Esophagus (tissue), 2 donors: ENCODE measurements at regions not wholly inside any gene's neighbourhood (a gene's known extent, or its start where the extent isn't known, plus 50 kb on each side); places are given as distances from the start of the nearest gene placed in this dataset.

Experiments
- H3K27ac ChIP-seq, 2 donors: one replicate each; pipeline ENCODE4 v1.5.1; 2013; ENCODE audit warnings: low read depth in 2 of 2, mild to moderate bottlenecking in 2 of 2, inconsistent platforms in 1 of 2, low read length in 1 of 2, moderate library complexity in 1 of 2
- H3K27me3 ChIP-seq, 2 donors: one replicate each; pipeline ENCODE4 v1.6.1; 2013; ENCODE audit warnings: low read length in 2 of 2, control low read depth in 1 of 2, mild to moderate bottlenecking in 1 of 2; ENCODE audit not compliant: insufficient read depth in 2 of 2, control insufficient read depth in 1 of 2
- H3K36me3 ChIP-seq, 2 donors: one replicate each; pipeline ENCODE4 v1.6.1; 2013; ENCODE audit warnings: low read length in 1 of 2; ENCODE audit not compliant: control insufficient read depth in 2 of 2, insufficient read depth in 2 of 2
- H3K4me1 ChIP-seq, 2 donors: one replicate each; pipeline ENCODE4 v1.6.1; 2013; ENCODE audit warnings: low read length in 1 of 2; ENCODE audit not compliant: control insufficient read depth in 2 of 2, insufficient read depth in 2 of 2
- H3K4me3 ChIP-seq, 2 donors: one replicate each; pipeline ENCODE4 v1.5.1; 2013; ENCODE audit warnings: low read length in 2 of 2, mild to moderate bottlenecking in 2 of 2, low read depth in 1 of 2, moderate library complexity in 1 of 2
- H3K9me3 ChIP-seq, 2 donors: one replicate each; pipeline ENCODE4 v1.6.1; 2013; ENCODE audit warnings: mild to moderate bottlenecking in 2 of 2, low read depth in 1 of 2, low read length in 1 of 2, moderate library complexity in 1 of 2; ENCODE audit not compliant: control insufficient read depth in 2 of 2, insufficient read depth in 1 of 2
- WGBS, 2 donors: extraction: QIAGEN DNeasy Blood & Tissue Kit; methylation state at CpG; one replicate each; pipeline ENCODE4 v1.1.7; 2013; 5-methylcytosine and 5-hydroxymethylcytosine counted together
- donor health status: healthy with polysubstance abuse.
- donor health status: Bipolar disorder and iron deficiency.

DNA sequence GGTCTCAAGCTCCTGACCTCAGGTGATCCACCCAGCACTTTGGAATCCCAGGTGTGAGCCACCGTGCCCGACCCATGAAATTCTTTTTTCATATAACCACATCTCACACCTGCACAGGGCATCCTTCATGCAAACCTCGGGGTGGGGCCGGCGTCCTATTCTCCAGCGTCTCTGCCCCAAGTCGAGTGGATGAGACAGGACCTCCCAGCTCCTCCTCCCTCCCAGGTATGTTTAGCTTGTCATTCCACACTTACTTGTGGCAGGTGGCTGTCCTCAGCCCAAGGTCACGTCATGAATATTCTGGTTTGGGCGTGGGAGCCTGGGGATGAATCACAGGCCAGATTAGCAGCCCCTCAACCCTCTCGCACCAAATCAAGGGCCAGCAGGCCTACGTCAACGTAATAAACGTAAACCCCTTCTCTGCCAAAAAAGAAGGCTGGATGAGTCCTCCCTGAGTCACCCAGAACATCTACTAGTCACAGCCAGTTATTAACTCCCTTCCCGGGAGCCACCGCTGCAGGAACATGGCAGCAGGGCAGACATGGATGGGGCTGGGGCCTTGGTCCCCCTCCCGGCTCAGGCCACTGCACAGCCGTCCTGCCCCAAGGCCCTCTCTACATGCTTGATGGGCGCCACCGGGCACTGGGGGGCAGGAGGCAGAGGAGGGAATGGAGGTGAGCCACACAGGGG lies 91.7 kb downstream of the YTHDF1 start:
- H3K4me1 ChIP-seq: no peaks in the 10 kb centered on the region
- H3K27me3 ChIP-seq: no peaks in the 10 kb centered on the region
- no peak overlapping the region for H3K4me3 ChIP-seq
- H3K36me3 ChIP-seq: no peaks in the 10 kb centered on the region
- 77 to 79% methylated on average over 19 of the region's 19 CpGs for WGBS, 2 donors
- no peak overlapping the region for H3K27ac ChIP-seq
- H3K9me3 ChIP-seq: peaks cover 0 to 2% of the 10 kb centered on the region in 2 donors

DNA sequence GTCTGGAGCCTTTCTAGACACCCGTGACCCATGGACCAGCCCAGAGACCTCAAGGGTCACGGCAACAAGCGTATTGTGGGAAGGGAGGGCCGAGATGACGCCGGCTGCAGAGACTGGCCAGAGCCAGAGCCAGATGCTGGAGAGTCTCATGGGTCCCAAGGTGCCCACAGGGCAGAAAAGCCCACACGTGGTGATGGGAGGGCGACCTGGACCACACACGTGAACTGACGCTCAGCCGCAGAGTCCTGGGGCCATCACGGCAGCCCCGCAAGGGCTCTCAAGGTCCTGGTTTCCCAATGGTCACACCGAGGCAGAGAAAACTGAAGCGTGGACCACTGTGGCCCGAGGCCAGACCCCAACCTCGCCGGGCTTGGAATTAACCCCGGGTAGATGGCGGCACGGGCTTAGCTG lies 92.6 kb downstream of the YTHDF1 start:
- WGBS, 2 donors: 84 to 85% methylated on average over 21 of the region's 21 CpGs
- no peaks in the 10 kb centered on the region for H3K27me3 ChIP-seq

DNA sequence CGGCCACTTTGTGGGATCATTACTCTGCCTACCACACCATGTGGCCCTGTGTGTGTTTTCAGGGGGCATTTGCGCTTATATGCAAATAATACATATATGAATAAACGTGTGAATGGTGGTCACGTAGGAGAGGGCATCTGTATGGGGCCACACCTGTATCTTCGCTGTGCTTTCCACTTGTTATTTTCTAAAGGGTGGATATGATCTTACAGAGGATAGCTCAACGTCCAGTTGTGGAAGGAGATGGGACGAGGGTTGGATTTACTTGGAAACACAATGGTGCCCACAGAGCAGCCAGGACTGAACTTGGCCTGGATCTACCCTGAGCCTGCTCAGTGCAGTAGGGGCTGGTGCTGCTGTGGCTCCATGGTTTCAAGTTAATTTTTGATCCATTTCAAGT lies 93.3 kb downstream of the YTHDF1 start:
- Histone ChIP-seq H3K36me3 (no peaks in the 10 kb centered on the region), H3K4me3 (no peak overlapping the region), H3K27me3 (no peaks in the 10 kb centered on the region), H3K4me1 (no peaks in the 10 kb centered on the region), H3K9me3 (peaks cover 0 to 2% of the 10 kb centered on the region in 2 donors), H3K27ac (no peak overlapping the region)
- 72 to 73% methylated on average over 7 of the region's 7 CpGs for WGBS, 2 donors

More for the DNA sequence above, 92.6 kb downstream of the YTHDF1 start:
- Histone ChIP-seq H3K4me3 (no peak overlapping the region), H3K27ac (no peak overlapping the region), H3K36me3 (no peaks in the 10 kb centered on the region), H3K4me1 (no peaks in the 10 kb centered on the region), H3K9me3 (peaks cover 0 to 2% of the 10 kb centered on the region in 2 donors)

DNA sequence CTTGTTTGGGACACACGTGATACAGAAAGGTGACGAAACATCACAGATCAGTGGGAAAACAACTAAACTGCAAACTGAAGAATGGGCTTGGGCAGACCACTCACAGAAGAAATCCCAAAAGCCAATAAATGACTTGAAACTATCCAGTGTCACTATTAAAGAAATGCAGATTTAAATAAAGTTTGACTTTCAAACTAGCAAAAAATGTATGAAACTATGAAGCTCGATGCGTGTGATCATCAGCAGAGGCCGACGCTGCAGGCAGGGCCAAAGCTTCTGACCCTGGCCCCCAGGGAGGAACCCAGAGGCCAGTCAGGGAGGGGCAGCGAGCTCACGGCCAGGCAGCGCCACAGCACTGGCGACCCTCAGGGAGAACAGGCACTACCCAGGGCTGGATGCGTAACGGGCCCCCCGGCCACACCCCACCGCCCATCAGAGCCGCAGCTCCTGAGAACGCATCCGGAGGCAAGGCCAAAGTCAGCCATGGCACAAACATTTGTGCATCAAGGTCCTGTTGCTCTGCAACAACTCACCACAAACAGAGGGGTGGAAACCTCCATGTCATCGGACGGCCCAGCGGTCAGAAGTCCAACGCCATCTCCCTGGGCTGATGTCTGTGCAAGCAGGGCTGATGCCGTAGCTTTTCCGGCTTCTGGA lies 94.1 kb downstream of the YTHDF1 start:
- peaks cover 0 to 2% of the 10 kb centered on the region in 2 donors for H3K9me3 ChIP-seq
- no peak overlapping the region for H3K27ac ChIP-seq
- H3K4me3 ChIP-seq: no peak overlapping the region
- H3K4me1 ChIP-seq: no peaks in the 10 kb centered on the region
- WGBS, 2 donors: 79 to 81% methylated on average over 23 of the region's 23 CpGs
- no peaks in the 10 kb centered on the region for H3K27me3 ChIP-seq
- H3K36me3 ChIP-seq: no peaks in the 10 kb centered on the region

DNA sequence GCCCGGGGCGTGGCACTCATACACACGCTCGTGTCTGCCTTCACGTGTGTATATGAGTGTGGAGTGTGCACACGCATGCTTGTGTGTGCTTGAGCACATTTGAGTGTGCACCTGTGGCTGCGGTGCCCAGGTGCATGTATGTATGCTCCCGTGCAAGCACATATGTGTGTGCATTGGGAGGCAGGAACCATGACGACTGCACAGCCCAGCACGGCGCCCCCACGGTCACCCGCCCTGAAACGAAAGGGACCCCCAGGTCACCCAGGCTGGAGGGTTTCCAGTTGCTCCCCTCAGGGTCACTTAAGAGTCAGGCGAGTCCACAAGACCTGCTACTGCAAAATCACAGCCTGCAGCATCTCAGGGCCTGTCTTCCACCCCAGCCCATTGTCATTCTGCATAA lies 94.7 kb downstream of the YTHDF1 start:
- Histone ChIP-seq H3K27ac (no peak overlapping the region), H3K4me3 (no peak overlapping the region), H3K36me3 (no peaks in the 10 kb centered on the region), H3K9me3 (peaks cover 0 to 2% of the 10 kb centered on the region in 2 donors), H3K4me1 (no peaks in the 10 kb centered on the region), H3K27me3 (no peaks in the 10 kb centered on the region)
- 80 to 84% methylated on average over 15 of the region's 15 CpGs for WGBS, 2 donors

DNA sequence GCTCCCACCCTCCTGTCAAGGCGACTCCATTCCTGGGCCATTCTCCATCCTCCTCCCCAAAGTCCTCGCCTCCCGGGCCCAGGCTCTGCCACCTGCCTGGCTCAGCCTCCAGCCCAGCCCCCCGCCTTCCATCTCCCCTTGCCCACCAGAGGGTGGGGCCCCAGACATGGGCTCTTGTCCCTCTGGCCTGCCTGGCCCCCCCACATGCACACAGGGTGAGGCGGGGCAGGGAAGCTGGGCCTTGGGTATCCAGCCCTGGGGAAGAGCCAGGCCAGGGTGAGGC lies 95.2 kb downstream of the YTHDF1 start:
- Histone ChIP-seq H3K4me1 (no peaks in the 10 kb centered on the region), H3K27ac (no peak overlapping the region), H3K9me3 (peaks cover 0 to 2% of the 10 kb centered on the region in 2 donors), H3K27me3 (no peaks in the 10 kb centered on the region), H3K4me3 (no peak overlapping the region), H3K36me3 (no peaks in the 10 kb centered on the region)
- 54 to 55% methylated on average over 5 of the region's 5 CpGs for WGBS, 2 donors

DNA sequence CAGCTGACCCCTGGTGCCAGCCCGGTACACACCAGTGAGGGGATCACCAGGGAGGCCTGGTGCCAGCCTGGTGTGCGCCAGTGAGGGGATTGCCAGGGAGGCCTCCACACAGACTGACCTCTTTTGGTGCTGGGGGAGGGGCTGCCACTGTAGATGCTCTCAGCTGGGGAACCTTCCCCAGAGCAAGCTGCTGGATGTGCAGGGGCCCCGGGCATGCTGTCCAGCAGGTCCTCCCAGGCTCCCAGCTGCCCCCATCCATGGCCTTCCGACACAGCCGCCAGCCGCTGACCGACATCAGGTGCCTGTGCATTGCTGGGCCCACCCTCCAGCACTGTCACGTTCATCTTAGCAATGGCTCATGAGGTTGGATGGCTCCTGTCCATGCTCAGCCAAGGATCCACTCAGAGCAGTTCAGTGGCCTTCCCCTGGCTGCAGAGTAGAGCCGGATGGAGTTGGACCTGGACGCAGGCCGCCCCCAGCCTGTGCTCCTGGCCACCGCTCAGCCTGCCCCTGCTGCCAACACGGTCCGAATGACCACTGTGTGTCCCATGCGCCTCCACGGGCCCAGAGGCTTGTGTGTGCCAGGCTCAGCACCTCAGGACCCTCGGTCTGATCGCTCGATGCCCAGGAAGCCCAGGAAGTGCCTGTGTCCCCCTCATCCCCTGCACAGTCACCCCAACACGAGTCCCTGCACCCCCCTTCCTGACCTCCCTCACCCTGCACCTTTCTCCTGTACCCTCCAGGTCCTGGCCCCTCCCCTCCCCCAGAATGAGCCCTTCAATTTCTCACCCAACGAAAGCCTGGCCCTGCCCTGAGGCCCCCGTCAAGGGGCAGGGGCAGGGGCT lies 95.7 kb downstream of the YTHDF1 start:
- Histone ChIP-seq H3K36me3 (no peaks in the 10 kb centered on the region), H3K27ac (no peak overlapping the region), H3K27me3 (no peaks in the 10 kb centered on the region), H3K4me1 (no peaks in the 10 kb centered on the region), H3K4me3 (no peak overlapping the region), H3K9me3 (peaks cover 0 to 2% of the 10 kb centered on the region in 2 donors)
- WGBS, 2 donors: 66 to 71% methylated on average over 18 to 22 of the region's 22 CpGs

DNA sequence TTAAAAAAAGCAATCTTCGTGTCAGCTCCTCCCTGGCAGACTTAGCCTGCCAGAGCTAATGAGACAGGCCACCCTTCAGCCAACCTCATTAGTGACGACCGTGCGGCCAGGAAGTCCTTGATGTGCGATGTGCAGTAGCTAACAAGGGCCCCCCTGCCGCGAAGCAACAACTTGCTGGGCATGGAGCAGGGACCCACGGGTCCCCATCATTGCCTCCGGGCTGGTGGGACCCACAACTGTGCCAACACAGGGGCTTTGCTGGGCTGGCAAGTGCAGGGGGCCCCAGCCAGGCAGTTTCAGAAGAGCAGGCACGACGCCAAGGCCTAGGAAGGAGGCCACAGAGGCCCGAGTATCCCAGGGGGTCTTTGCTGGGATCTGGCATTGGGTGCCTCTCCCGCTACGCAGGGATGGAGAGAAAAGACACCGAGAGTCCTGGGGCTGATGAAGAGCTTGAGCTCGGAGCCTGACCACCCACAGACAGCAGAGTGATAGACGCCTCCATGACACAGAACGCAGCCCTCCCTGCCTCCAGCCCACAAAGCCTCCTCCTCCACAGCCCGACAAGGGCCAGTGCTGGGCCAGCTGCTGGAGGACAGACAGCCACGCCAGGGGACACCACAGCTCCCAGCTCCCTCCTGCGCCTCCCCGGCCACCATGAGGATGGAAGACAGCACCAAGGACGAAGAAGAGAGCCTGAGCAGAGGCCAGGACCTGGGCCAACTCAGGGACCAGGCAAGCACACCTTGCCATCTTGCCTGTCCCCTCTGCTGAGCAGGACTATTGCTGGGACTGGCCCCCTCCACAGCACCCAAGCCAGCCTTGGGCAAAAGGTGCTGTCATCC lies 96.6 kb downstream of the YTHDF1 start:
- Histone ChIP-seq H3K4me3 (no peak overlapping the region), H3K27me3 (no peaks in the 10 kb centered on the region), H3K4me1 (no peaks in the 10 kb centered on the region), H3K9me3 (peaks cover 0 to 2% of the 10 kb centered on the region in 2 donors), H3K27ac (no peak overlapping the region), H3K36me3 (no peaks in the 10 kb centered on the region)
- WGBS, 2 donors: 65 to 66% methylated on average over 23 of the region's 23 CpGs
